ENCODE measurements at regions not wholly inside any gene's neighbourhood (a gene's known extent, or its start where the extent isn't known, plus 50 kb on each side); places are given as distances from the start of the nearest gene placed in this dataset.
A peak's percentile ranks its signal among the peaks of the same experiment; 100 is the strongest.

DNA sequence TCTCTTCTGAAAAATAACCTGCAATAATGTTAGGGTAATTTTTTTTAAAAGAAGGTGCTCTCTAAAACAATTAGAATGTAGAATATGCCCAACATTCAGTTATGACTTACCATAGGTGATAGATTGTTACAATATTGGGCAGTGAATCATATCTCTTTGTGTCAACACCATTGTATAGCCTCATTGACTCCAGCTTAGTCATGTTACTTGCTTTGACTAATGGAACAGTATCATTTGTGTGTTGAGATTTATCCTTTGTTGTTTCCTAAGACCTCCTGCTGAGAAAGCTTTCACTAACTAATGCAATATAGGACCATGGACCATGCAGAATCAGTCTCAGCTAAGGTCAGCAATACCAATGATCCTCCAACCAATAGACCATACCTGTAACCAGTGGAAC, 1106.4 kb downstream of the SI start:
- H3K4me1 Mint-ChIP-seq: no peaks in the 10 kb centered on the region
- H3K27ac Mint-ChIP-seq (ENCODE audit: unreplicated experiment): no peak overlapping the region
- no peaks in the 10 kb centered on the region for H3K9me3 Mint-ChIP-seq
- H3K4me3 Mint-ChIP-seq: no peak overlapping the region
- H3K27me3 Mint-ChIP-seq (ENCODE audit: low read depth): no peaks in the 10 kb centered on the region
- H3K36me3 Mint-ChIP-seq (ENCODE audit: low read depth): no peaks in the 10 kb centered on the region
- TF ChIP-seq, protein P1, sequence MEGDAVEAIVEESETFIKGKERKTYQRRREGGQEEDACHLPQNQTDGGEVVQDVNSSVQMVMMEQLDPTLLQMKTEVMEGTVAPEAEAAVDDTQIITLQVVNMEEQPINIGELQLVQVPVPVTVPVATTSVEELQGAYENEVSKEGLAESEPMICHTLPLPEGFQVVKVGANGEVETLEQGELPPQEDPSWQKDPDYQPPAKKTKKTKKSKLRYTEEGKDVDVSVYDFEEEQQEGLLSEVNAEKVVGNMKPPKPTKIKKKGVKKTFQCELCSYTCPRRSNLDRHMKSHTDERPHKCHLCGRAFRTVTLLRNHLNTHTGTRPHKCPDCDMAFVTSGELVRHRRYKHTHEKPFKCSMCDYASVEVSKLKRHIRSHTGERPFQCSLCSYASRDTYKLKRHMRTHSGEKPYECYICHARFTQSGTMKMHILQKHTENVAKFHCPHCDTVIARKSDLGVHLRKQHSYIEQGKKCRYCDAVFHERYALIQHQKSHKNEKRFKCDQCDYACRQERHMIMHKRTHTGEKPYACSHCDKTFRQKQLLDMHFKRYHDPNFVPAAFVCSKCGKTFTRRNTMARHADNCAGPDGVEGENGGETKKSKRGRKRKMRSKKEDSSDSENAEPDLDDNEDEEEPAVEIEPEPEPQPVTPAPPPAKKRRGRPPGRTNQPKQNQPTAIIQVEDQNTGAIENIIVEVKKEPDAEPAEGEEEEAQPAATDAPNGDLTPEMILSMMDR (conservative IDR thresholded peaks at IDR 0.05): no peak
- no peak for DNase-seq (ENCODE audit: low read depth, low spot score)

DNA sequence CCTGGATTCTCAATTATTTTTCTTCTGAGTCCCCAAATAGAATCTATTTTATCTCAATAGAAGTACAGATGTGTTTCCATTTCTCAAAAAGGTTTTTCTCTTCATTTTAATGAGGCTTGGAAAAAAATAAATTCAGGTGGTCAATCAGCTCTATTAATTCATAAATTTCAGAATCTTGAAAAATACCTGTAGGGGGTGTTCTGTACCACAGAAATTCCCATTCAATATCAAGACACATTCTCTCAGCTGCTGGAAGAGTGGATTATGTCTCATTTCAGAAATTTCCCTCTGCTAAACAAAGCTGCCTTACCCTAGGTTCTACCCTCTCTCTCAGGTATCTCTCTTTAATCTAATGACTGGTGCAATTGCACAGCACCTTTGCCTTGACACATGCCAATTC, 1121.2 kb downstream of the SI start:
- Mint-ChIP-seq H3K27me3 (ENCODE audit: low read depth) (no peaks in the 10 kb centered on the region), H3K4me3 (no peak overlapping the region), H3K9me3 (no peaks in the 10 kb centered on the region), H3K27ac (ENCODE audit: unreplicated experiment) (no peak overlapping the region), H3K4me1 (no peaks in the 10 kb centered on the region), H3K36me3 (ENCODE audit: low read depth) (no peaks in the 10 kb centered on the region)
- DNase-seq (ENCODE audit: low read depth, low spot score): no peak
- TF ChIP-seq, protein P1 (conservative IDR thresholded peaks at IDR 0.05): no peak

DNA sequence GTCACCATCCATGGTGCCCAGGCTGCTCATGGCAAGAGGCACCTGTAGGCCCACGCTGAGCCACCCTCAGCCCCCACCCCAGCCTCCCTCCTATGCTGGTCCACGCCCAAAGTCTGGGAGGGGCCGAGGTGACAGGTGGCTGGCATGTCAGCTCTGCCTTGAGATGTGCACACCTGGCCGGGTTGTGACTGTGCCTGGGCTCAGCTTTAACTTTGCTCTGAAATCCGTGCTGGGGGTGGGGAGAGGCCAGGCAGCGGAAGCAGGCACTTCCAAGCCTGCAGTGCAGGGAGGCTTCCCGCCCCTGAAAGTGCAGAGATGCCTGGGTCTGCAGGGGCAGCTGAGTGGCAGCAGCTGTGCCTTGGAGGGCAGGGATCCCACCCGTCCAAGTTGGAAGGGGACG, 1124.8 kb downstream of the SI start:
- Mint-ChIP-seq H3K36me3 (ENCODE audit: low read depth) (no peaks in the 10 kb centered on the region), H3K27ac (ENCODE audit: unreplicated experiment) (no peak overlapping the region), H3K4me3 (no peak overlapping the region), H3K4me1 (no peaks in the 10 kb centered on the region), H3K27me3 (ENCODE audit: low read depth) (no peaks in the 10 kb centered on the region), H3K9me3 (no peaks in the 10 kb centered on the region)
- no peak for DNase-seq (ENCODE audit: low read depth, low spot score)
- TF ChIP-seq, protein P1 (conservative IDR thresholded peaks at IDR 0.05): no peak

DNA sequence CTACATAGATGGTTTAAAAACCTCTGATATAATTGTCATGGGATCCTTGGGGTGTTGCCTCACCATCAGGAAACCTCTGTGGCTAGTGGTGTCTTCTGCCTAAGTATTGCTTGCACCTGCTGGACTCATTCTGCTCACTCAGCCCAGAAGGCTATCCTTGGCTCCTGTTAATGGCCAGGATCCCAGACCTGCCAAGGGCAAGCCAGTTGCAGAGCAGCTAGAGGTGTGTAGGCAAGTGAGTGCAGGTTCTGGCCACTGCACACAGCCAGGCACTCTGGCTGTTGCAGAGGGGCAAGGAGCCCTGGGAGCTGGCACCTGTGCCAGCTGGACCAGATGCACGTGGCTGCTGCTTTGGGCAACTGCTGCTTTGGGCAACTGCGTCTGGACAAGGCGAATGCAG, 1125.8 kb downstream of the SI start:
- no peaks in the 10 kb centered on the region for H3K36me3 Mint-ChIP-seq (ENCODE audit: low read depth)
- no peak overlapping the region for H3K4me3 Mint-ChIP-seq
- TF ChIP-seq, protein P1 (conservative IDR thresholded peaks at IDR 0.05): no peak
- H3K4me1 Mint-ChIP-seq: no peaks in the 10 kb centered on the region
- H3K9me3 Mint-ChIP-seq: no peaks in the 10 kb centered on the region
- H3K27me3 Mint-ChIP-seq (ENCODE audit: low read depth): no peaks in the 10 kb centered on the region
- H3K27ac Mint-ChIP-seq (ENCODE audit: unreplicated experiment): no peak overlapping the region
- DNase-seq (ENCODE audit: low read depth, low spot score): no peak

DNA sequence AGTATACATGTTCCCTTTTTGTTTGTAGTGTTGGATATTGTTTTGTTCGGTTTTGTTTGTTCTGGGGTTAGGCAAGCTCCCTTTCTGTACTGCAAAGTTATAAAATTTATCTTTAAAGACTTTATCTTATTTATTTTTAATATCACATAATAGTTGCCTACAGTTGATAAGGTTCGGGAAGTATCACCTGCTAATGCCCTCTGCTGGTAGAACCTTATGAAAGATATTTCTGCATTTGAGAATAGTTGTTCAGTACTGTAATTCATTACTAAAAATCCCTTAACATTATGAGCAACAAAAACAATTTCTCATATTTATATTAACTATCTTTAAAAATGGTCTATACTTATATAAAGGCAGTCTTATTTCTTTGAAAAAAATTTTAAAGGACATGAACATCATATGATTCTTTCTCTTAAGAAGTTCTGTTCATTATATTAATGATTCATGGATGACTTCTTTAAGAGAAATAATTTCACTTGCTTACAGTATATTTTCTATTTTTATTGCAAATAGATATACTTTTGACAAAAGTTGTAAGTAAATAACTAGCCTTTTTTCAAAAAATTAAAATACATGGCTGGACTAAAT, 1126.8 kb downstream of the SI start:
- DNase-seq (ENCODE audit: low read depth, low spot score): no peak
- H3K27ac Mint-ChIP-seq (ENCODE audit: unreplicated experiment): no peak overlapping the region
- H3K4me3 Mint-ChIP-seq: no peak overlapping the region
- no peaks in the 10 kb centered on the region for H3K4me1 Mint-ChIP-seq
- H3K36me3 Mint-ChIP-seq (ENCODE audit: low read depth): no peaks in the 10 kb centered on the region
- H3K9me3 Mint-ChIP-seq: no peaks in the 10 kb centered on the region
- TF ChIP-seq, protein P1 (conservative IDR thresholded peaks at IDR 0.05): peak; percentile 68
- no peaks in the 10 kb centered on the region for H3K27me3 Mint-ChIP-seq (ENCODE audit: low read depth)

Data from neural crest cell (in vitro differentiated cells).